Endothelial cell of umbilical vein (primary cell): ENCODE measurements at regions not wholly inside any gene's neighbourhood (a gene's known extent, or its start where the extent isn't known, plus 50 kb on each side); places are given as distances from the start of the nearest gene placed in this dataset.

Experiments used
- TF ChIP-seq, protein P1 (sequence below): IDR thresholded peaks from 2 replicates; pipeline ENCODE4 v1.6.1; 2011; ENCODE audit not compliant: insufficient read depth, insufficient read length
- TF ChIP-seq, protein P2 (sequence below), 2 donors: IDR thresholded peaks; 1 replicate in 1 of 2; 2 replicates in 1 of 2; pipeline ENCODE4 v1.5.1; 2011; ENCODE audit warnings: low read length in 2 of 2, mild to moderate bottlenecking in 2 of 2, moderate library complexity in 2 of 2, control low read depth in 1 of 2, inconsistent platforms in 1 of 2, low read depth in 1 of 2; ENCODE audit not compliant: insufficient read depth in 1 of 2; ENCODE audit errors: extremely low read depth in 1 of 2

DNA sequence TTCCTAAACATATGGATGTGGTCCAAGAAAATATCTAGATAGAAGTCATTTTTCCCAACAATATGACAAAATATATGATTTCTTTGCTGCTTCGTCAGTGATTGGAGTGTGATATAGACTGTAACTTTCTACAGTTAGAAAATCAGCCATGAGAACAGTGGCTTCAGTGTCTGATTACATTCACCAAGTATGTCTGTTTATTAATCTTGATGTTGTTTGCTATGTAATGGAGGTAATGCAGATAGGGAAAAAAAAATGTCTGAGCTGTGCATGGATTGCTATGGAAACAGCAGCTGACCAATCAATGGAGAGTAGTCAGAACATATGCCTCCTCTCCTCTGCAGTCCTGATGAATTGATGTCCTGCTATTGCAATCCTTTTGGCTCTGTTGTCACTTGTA lies 72.3 kb upstream of the GAP43 start:
- TF ChIP-seq, protein P1, sequence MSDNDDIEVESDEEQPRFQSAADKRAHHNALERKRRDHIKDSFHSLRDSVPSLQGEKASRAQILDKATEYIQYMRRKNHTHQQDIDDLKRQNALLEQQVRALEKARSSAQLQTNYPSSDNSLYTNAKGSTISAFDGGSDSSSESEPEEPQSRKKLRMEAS = no peak
- TF ChIP-seq, protein P2, sequence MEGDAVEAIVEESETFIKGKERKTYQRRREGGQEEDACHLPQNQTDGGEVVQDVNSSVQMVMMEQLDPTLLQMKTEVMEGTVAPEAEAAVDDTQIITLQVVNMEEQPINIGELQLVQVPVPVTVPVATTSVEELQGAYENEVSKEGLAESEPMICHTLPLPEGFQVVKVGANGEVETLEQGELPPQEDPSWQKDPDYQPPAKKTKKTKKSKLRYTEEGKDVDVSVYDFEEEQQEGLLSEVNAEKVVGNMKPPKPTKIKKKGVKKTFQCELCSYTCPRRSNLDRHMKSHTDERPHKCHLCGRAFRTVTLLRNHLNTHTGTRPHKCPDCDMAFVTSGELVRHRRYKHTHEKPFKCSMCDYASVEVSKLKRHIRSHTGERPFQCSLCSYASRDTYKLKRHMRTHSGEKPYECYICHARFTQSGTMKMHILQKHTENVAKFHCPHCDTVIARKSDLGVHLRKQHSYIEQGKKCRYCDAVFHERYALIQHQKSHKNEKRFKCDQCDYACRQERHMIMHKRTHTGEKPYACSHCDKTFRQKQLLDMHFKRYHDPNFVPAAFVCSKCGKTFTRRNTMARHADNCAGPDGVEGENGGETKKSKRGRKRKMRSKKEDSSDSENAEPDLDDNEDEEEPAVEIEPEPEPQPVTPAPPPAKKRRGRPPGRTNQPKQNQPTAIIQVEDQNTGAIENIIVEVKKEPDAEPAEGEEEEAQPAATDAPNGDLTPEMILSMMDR (IDR thresholded peaks at IDR 0.05; ENCODE audit: extremely low read depth in 1 of 2, insufficient read depth in 1 of 2, low read depth in 1 of 2, low read length in 2 of 2) = no peak
